GM12875 (cell line): ENCODE measurements at regions not wholly inside any gene's neighbourhood (a gene's known extent, or its start where the extent isn't known, plus 50 kb on each side); places are given as distances from the start of the nearest gene placed in this dataset.

Source experiments
- H3K4me3 ChIP-seq: one replicate; pipeline ENCODE4 v1.5.1; 2011; ENCODE audit warnings: low read depth, low read length, control low read depth
- TF ChIP-seq, protein P1 (sequence below): IDR thresholded peaks from 2 replicates; pipeline ENCODE4 v1.5.1; 2011; ENCODE audit warnings: low read depth, mild to moderate bottlenecking, control low read depth, inconsistent platforms, low read length, moderate library complexity, borderline replicate concordance; ENCODE audit not compliant: insufficient read depth

DNA sequence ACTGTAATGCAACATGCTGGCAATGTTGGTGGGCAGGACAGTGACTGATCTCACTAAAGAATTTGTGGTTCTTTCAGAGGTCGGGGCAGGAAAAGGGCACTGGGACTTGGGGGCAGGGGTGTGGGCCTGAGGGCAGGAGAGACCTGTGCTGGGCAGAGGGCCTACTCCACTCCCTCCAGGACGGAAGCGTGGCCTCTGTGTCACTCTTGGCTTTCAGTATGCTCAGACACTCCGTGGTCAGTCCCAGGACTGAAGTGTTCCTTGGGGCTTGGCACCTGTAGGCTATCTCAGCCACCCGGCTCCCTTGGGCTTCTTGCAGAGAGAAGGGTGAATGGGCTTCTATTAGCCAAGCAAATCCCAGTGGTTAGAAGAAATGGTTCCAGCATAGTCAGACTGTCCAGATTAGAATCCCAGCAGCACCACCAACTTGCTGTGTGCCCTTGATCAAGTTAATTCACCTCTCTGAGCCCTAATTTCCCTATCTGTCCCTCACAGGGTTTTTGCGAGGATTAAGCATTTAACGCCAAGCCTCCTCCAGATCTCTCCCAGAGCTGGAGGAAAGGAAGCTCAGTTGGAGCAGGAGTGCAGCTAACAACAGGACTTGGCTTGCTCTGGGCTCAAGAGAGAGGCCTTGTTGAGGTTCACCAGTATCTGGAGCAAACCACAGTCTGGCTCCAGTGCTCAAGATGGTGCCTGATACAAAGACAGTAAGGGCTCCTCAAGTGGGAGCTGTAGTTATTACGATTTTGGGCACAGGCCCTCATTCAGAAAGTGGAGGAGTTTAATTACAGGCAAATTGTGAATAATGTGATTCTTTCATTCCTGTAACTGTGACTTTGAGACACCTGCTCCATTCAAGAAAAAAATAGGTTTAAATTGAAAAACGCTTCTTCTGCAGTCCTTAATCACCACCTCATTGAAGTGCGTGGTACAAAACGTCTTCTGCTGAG is 57.7 kb upstream of the LRP8 start:
- TF ChIP-seq, protein P1, sequence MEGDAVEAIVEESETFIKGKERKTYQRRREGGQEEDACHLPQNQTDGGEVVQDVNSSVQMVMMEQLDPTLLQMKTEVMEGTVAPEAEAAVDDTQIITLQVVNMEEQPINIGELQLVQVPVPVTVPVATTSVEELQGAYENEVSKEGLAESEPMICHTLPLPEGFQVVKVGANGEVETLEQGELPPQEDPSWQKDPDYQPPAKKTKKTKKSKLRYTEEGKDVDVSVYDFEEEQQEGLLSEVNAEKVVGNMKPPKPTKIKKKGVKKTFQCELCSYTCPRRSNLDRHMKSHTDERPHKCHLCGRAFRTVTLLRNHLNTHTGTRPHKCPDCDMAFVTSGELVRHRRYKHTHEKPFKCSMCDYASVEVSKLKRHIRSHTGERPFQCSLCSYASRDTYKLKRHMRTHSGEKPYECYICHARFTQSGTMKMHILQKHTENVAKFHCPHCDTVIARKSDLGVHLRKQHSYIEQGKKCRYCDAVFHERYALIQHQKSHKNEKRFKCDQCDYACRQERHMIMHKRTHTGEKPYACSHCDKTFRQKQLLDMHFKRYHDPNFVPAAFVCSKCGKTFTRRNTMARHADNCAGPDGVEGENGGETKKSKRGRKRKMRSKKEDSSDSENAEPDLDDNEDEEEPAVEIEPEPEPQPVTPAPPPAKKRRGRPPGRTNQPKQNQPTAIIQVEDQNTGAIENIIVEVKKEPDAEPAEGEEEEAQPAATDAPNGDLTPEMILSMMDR, result no peak
- no peak overlapping the region for H3K4me3 ChIP-seq

DNA sequence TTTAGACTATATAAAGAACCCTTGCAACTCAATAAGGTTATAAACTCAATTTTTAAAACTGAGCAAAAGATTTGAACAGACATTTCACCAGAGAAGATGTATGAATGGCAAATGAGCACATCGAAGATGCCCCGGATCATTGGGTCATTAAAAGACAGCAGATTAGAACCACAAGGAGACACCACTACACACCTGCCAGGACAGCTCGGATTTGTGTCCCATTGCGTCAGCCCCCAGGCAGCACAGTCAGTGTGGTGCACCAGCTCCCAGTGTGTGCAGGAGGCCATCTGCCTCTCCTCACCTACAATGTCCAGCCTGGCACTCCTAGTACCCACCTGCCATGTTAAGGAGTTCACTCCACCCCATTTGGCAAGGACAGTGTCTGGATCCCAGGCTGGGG is 61.1 kb upstream of the LRP8 start:
- no peak overlapping the region for H3K4me3 ChIP-seq
- TF ChIP-seq, protein P1, result no peak

DNA sequence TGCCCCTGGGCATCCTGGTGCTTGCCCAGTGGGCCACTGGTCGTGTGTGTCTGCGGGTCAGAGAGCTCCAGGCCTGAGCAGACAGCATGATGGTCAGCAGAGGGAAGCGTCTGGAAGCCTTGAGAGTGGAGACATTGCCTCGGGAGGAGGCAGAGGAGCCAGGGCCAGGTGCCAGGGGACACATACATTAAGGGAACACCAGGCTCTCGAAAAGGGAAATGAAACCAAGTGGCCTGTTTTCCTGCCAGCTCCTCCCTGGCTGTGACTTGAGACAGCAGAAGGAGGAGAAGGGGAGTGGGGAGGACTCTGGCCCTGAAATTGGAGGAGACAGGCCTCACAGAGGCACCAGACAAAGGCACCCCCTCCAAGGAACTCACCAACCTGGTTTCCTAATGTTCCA is 62.4 kb upstream of the LRP8 start:
- TF ChIP-seq, protein P1, result no peak
- H3K4me3 ChIP-seq, result no peak overlapping the region

DNA sequence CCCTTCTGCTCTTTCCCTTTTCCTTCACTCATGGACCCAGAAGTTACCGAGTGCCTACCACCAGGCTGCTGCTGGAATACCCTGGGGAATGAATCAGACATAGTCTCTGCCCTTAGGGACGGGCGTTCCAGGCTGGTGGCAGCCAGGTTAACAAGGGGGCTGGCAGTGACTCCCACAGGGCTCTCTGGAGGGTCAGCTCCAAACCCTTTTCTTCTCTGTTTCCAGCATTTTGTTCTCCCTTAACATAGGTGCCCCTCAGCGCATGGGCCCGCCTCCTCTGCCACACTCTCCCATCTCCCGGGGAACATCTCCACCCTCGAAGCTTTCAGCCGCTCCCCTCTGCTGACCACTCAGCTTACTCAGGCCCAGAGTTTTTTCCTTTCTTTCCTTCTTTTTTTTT is 62.9 kb upstream of the LRP8 start:
- no peak overlapping the region for H3K4me3 ChIP-seq
- TF ChIP-seq, protein P1, result no peak

DNA sequence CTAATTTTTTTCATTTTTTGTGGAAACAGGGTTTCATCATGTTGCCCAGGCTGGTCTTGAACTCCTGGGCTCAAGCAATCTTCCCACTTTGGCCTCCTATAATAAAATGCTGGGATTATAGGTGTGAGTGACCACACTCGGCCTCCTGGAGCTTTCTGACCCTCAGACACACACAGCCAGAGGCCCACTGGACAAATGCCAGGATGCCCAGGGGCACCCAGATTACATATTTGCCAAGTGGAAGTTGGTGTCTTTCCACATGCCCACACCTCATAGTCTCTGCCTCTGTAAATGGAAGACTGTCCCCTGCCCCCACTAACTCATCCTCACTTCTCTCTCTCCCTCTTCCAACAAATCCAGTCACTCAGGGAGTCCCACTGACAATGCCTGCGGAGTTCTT is 63.4 kb upstream of the LRP8 start:
- H3K4me3 ChIP-seq, result no peak overlapping the region
- TF ChIP-seq, protein P1, result no peak

DNA sequence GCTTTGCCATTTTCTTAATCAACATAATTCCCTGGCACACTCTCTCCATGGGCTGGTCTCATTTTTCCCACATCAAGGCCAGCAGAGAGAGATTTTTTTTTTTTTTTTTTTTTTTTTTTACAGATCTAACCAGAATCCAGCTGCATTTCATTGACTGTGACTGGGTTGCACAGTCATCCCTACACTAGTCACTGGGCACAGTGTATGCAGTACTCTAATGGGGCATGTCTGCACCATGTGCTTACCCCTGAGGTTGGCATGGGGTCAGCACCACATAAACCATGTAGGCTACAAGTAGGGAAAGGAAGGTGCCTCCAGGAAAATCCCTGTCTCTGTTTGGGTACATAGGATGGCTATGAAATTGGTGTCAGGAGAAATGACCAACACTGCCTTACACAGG is 64.1 kb upstream of the LRP8 start:
- TF ChIP-seq, protein P1, result no peak
- H3K4me3 ChIP-seq, result no peak overlapping the region

DNA sequence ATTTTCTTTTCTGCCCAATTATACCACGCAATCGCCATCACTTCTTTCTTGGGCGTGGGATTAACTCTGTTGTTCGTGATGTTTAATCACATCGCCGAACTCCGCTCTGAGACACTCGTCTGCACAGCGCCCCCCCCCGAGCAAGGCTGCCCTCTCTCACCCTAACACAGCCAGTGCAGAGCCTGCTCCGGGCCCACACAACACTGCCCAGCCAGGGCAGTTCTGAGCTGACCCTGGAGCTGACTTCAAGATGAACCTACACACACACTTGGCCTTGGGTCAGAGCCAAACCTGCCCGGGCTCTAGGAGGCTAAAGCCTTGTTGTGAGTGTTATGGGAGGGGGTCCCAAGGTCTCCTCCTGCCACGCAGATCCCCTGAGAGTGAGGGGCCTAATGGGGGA is 64.6 kb upstream of the LRP8 start:
- TF ChIP-seq, protein P1, result no peak
- H3K4me3 ChIP-seq, result no peak overlapping the region
